KMS-11 (cell line): ENCODE measurements at regions not wholly inside any gene's neighbourhood (a gene's known extent, or its start where the extent isn't known, plus 50 kb on each side); places are given as distances from the start of the nearest gene placed in this dataset.

Experiments
- H2AFZ ChIP-seq: fragments of 200-600 bp; sonication (generic); 2 replicates; pipeline ENCODE4 v1.6.1; 2016; ENCODE audit warnings: antibody characterized with exemption, mixed run types, low read depth
- H3K27ac ChIP-seq: fragments of 200-600 bp; sonication (generic); 2 replicates; pipeline ENCODE4 v1.6.1; 2016; ENCODE audit warnings: mild to moderate bottlenecking, mixed run types
- H3K27me3 ChIP-seq: fragments of 200-600 bp; sonication (generic); 2 replicates; pipeline ENCODE4 v1.6.1; 2017; ENCODE audit warnings: mild to moderate bottlenecking, low read depth, mixed run types, moderate library complexity; ENCODE audit not compliant: insufficient read depth
- H3K36me3 ChIP-seq: fragments of 200-600 bp; sonication (generic); 2 replicates; pipeline ENCODE4 v1.6.1; 2017; ENCODE audit warnings: mild to moderate bottlenecking, mixed run types; ENCODE audit not compliant: insufficient read depth
- H3K4me1 ChIP-seq: fragments of 200-600 bp; sonication (generic); 2 replicates; pipeline ENCODE4 v1.6.1; 2016; ENCODE audit warnings: mild to moderate bottlenecking, low read depth, mixed run types; ENCODE audit not compliant: poor library complexity, severe bottlenecking
- H3K4me2 ChIP-seq: fragments of 200-600 bp; sonication (generic); 2 replicates; pipeline ENCODE4 v1.7.0; 2016; ENCODE audit warnings: mild to moderate bottlenecking, mixed run types
- H3K4me3 ChIP-seq: fragments of 200-600 bp; sonication (generic); IDR thresholded peaks from 2 replicates; pipeline ENCODE4 v1.6.1; 2017; ENCODE audit warnings: low read depth, low read length, mixed read lengths; ENCODE audit not compliant: insufficient read depth
- H3K79me2 ChIP-seq: fragments of 200-600 bp; sonication (generic); 2 replicates; pipeline ENCODE4 v1.6.1; 2016; ENCODE audit warnings: low read depth, mixed run types; ENCODE audit not compliant: insufficient read depth
- H3K9ac ChIP-seq: fragments of 200-600 bp; sonication (generic); 2 replicates; pipeline ENCODE4 v1.6.1; 2016; ENCODE audit warnings: mild to moderate bottlenecking, mixed run types
- H4K20me1 ChIP-seq: fragments of 200-600 bp; sonication (generic); 2 replicates; pipeline ENCODE4 v1.6.1; 2016; ENCODE audit warnings: mild to moderate bottlenecking, mixed run types; ENCODE audit not compliant: insufficient read depth
- TF ChIP-seq, protein P1 (sequence below): fragments of 200-600 bp; sonication (generic); conservative IDR thresholded peaks from 2 replicates; pipeline ENCODE4 v1.6.1; 2017; ENCODE audit warnings: low read depth, mild to moderate bottlenecking, antibody characterized with exemption, low read length, moderate library complexity, mixed read lengths

- no peaks in the 10 kb centered on the region for H3K36me3 ChIP-seq
- TF ChIP-seq, protein P1, sequence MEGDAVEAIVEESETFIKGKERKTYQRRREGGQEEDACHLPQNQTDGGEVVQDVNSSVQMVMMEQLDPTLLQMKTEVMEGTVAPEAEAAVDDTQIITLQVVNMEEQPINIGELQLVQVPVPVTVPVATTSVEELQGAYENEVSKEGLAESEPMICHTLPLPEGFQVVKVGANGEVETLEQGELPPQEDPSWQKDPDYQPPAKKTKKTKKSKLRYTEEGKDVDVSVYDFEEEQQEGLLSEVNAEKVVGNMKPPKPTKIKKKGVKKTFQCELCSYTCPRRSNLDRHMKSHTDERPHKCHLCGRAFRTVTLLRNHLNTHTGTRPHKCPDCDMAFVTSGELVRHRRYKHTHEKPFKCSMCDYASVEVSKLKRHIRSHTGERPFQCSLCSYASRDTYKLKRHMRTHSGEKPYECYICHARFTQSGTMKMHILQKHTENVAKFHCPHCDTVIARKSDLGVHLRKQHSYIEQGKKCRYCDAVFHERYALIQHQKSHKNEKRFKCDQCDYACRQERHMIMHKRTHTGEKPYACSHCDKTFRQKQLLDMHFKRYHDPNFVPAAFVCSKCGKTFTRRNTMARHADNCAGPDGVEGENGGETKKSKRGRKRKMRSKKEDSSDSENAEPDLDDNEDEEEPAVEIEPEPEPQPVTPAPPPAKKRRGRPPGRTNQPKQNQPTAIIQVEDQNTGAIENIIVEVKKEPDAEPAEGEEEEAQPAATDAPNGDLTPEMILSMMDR = no peak
- no peaks in the 10 kb centered on the region for H3K27me3 ChIP-seq
- no peak overlapping the region for H3K4me2 ChIP-seq
- H3K27ac ChIP-seq = no peak overlapping the region
- H3K4me1 ChIP-seq = no peaks in the 10 kb centered on the region
- H4K20me1 ChIP-seq = no peaks in the 10 kb centered on the region
- H3K79me2 ChIP-seq = no peaks in the 10 kb centered on the region
- H2AFZ ChIP-seq = no peak overlapping the region
- H3K9ac ChIP-seq = no peak overlapping the region
- H3K4me3 ChIP-seq = no peak overlapping the region
Measured at GRCh38 chr9:111114486-111114885, 76.2 kb upstream of the LPAR1 start.

DNA sequence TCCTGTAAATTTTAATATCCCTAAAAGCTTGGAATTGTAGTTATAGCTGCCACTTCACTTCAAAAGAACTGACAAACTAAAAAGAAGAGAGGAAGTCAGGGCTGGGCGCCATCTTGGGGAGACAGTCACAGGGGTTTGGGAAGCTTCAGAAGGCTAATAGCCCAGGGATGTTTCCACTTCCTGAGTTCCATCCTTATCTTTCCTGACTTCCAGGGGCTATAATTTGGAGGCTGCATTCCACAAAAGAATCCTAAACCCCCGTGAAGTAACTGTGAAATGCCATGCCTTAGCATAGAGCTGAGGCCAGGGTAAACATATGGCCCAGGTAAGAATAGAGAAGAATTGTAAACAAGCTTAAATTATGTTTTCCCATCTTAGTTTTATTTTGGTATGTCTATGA lies 75.4 kb upstream of the LPAR1 start:
- H3K36me3 ChIP-seq = no peaks in the 10 kb centered on the region
- H3K4me2 ChIP-seq = no peak overlapping the region
- no peaks in the 10 kb centered on the region for H3K79me2 ChIP-seq
- no peaks in the 10 kb centered on the region for H3K4me1 ChIP-seq
- no peaks in the 10 kb centered on the region for H4K20me1 ChIP-seq
- H3K27me3 ChIP-seq = no peaks in the 10 kb centered on the region
- H3K4me3 ChIP-seq = no peak overlapping the region
- H3K27ac ChIP-seq = no peak overlapping the region
- H2AFZ ChIP-seq = no peak overlapping the region
- TF ChIP-seq, protein P1 = no peak
- H3K9ac ChIP-seq = no peak overlapping the region

DNA sequence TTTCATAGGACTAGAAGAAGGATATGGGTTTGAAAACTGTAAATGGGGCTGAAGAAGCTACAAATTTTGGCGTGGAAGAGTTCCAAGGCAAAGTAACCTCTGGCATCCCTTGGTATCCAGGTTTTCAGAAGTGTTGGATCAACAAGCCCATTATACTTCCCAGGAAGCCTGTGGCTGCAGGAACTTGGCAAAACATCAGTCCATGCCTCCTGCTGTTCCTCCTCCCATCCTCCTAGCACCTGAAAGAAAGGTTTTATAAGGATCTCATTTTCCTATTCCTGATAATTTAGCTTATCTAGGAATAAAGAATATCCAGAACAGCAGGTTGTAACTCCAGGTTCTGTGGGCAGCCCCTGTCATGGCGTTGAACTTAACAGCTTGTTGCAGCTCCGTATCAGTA lies 72.5 kb upstream of the LPAR1 start:
- Histone ChIP-seq H3K27ac (no peak overlapping the region), H2AFZ (no peak overlapping the region), H3K27me3 (no peaks in the 10 kb centered on the region)

GRCh38 chr9:111108946-111109345 lies 70.7 kb upstream of the LPAR1 start:
- no peak overlapping the region for H2AFZ ChIP-seq
- H3K27me3 ChIP-seq = no peaks in the 10 kb centered on the region
- H4K20me1 ChIP-seq = no peaks in the 10 kb centered on the region
- H3K79me2 ChIP-seq = no peaks in the 10 kb centered on the region
- H3K36me3 ChIP-seq = no peaks in the 10 kb centered on the region
- H3K4me2 ChIP-seq = no peak overlapping the region
- no peak overlapping the region for H3K9ac ChIP-seq
- TF ChIP-seq, protein P1 = no peak
- no peak overlapping the region for H3K4me3 ChIP-seq
- H3K27ac ChIP-seq = no peak overlapping the region
- no peaks in the 10 kb centered on the region for H3K4me1 ChIP-seq

More for the DNA sequence above, 72.5 kb upstream of the LPAR1 start:
- Histone ChIP-seq H3K4me1 (no peaks in the 10 kb centered on the region), H4K20me1 (no peaks in the 10 kb centered on the region), H3K9ac (no peak overlapping the region), H3K4me2 (no peak overlapping the region), H3K79me2 (no peaks in the 10 kb centered on the region), H3K36me3 (no peaks in the 10 kb centered on the region), H3K4me3 (no peak overlapping the region)
- TF ChIP-seq, protein P1 = no peak
